CD4-positive, alpha-beta T cell (primary cell): ENCODE measurements at regions not wholly inside any gene's neighbourhood (a gene's known extent, or its start where the extent isn't known, plus 50 kb on each side); places are given as distances from the start of the nearest gene placed in this dataset.
"Not testable (repeated sequence)": the region's sequence is repeated elsewhere in the genome, so short reads cannot be mapped to it uniquely, and the experiment has no call there.

Source experiments
- ATAC-seq: fragments of 200-7000 bp; cut with Tn5 transposase; one replicate; pipeline ENCODE4 v1.10.0; 2022; ENCODE audit warnings: mild to moderate bottlenecking; ENCODE audit not compliant: poor library complexity
- CTCF ChIA-PET: fragments of 350-600 bp; sonication (Branson Sonifier 250); formaldehyde crosslinking; loops from one replicate; lab custom pipeline; 2021; ENCODE audit warnings: antibody characterized with exemption, inconsistent platforms; lab: Charles Lee
- POLR2A ChIA-PET: fragments of 350-600 bp; sonication (Branson Sonifier 250); formaldehyde crosslinking; loops from one replicate; lab custom pipeline; 2021; ENCODE audit warnings: antibody characterized with exemption, inconsistent platforms; lab: Charles Lee
- DNase-seq, 14 experiments: peaks; one replicate each; pipeline ENCODE4 v3.0.0-alpha.2; 2013 to 2020; ENCODE audit warnings: mixed read lengths in 2 of 14
- H3K27ac ChIP-seq, 2 donors: one replicate each; pipeline versions ENCODE4 v1.5.1 to v1.7.0; 2013; ENCODE audit warnings: low read length in 2 of 2, low read depth in 1 of 2, mild to moderate bottlenecking in 1 of 2
- H3K27me3 ChIP-seq, 2 experiments: 1 replicate in 1 of 2; 2 replicates in 1 of 2; pipeline versions ENCODE4 v1.6.1 to v1.7.0; 2013; ENCODE audit warnings: low read length in 2 of 2, control low read depth in 1 of 2, mild to moderate bottlenecking in 1 of 2, moderate library complexity in 1 of 2; ENCODE audit not compliant: insufficient read depth in 2 of 2, control insufficient read depth in 1 of 2
- H3K36me3 ChIP-seq: one replicate; pipeline ENCODE4 v1.6.1; 2013; ENCODE audit warnings: low read length, control low read depth; ENCODE audit not compliant: insufficient read depth
- H3K4me1 ChIP-seq: one replicate; pipeline ENCODE4 v1.6.1; 2013; ENCODE audit warnings: low read length, control low read depth; ENCODE audit not compliant: insufficient read depth
- H3K4me3 ChIP-seq: one replicate; pipeline ENCODE4 v1.5.1; 2013; ENCODE audit warnings: mild to moderate bottlenecking, low read length, moderate library complexity
- H3K9me3 ChIP-seq, 2 experiments: 1 replicate in 1 of 2; 2 replicates in 1 of 2; pipeline versions ENCODE4 v1.6.1 to v1.7.0; 2013; ENCODE audit warnings: low read length in 2 of 2, mild to moderate bottlenecking in 2 of 2, control low read depth in 1 of 2, moderate library complexity in 1 of 2; ENCODE audit not compliant: control insufficient read depth in 1 of 2, insufficient read depth in 1 of 2
- H3K27ac Mint-ChIP-seq: one replicate; pipeline ENCODE4 v1.8.0; 2020; ENCODE audit warnings: mixed read lengths
- H3K27me3 Mint-ChIP-seq: one replicate; pipeline ENCODE4 v1.8.0; 2021; ENCODE audit warnings: mixed read lengths
- H3K36me3 Mint-ChIP-seq: one replicate; pipeline ENCODE4 v1.8.0; 2021; ENCODE audit warnings: low read depth, mixed read lengths
- H3K4me1 Mint-ChIP-seq: one replicate; pipeline ENCODE4 v1.8.0; 2021; ENCODE audit warnings: low read depth, mixed read lengths
- H3K4me3 Mint-ChIP-seq: one replicate; pipeline ENCODE4 v1.8.0; 2020; ENCODE audit warnings: mild to moderate bottlenecking, mixed read lengths
- H3K9me3 Mint-ChIP-seq: one replicate; pipeline ENCODE4 v1.8.0; 2020; ENCODE audit warnings: mixed read lengths
- intact Hi-C, 2 experiments: fragments of 100-400 bp; cut with DNase I in 1 of 2; cut with micrococcal nuclease in 1 of 2; formaldehyde crosslinking; loops; one replicate each; pipeline versions ENCODE4 v1.15.1 to v1.9.0; 2023 to 2025; cut with DNase I, micrococcal nuclease

GRCh38 chr15:20016941-20017340 is 524.7 kb downstream of the GOLGA6L6 start:
- H3K9me3 ChIP-seq, H3K27ac Mint-ChIP-seq, H3K36me3 Mint-ChIP-seq: not testable (repeated sequence)

GRCh38 chr15:20012837-20013236 is 528.8 kb downstream of the GOLGA6L6 start:
- H3K27me3 Mint-ChIP-seq: not testable (repeated sequence)

More at GRCh38 chr15:20016941-20017340, 524.7 kb downstream of the GOLGA6L6 start:
- DNase-seq, H3K9me3 Mint-ChIP-seq, intact Hi-C loops, H3K27me3 Mint-ChIP-seq, CTCF ChIA-PET, H3K27me3 ChIP-seq, H3K27ac ChIP-seq, POLR2A ChIA-PET, ATAC-seq, H3K4me1 ChIP-seq, H3K4me3 ChIP-seq, H3K4me3 Mint-ChIP-seq, H3K36me3 ChIP-seq, H3K4me1 Mint-ChIP-seq: not testable (repeated sequence)

GRCh38 chr15:20010759-20011158 is 530.8 kb downstream of the GOLGA6L6 start:
- H3K36me3 ChIP-seq, ATAC-seq, H3K9me3 ChIP-seq, POLR2A ChIA-PET, H3K27ac Mint-ChIP-seq, H3K27me3 Mint-ChIP-seq, H3K4me1 Mint-ChIP-seq, H3K4me3 Mint-ChIP-seq, H3K4me1 ChIP-seq, H3K36me3 Mint-ChIP-seq, H3K4me3 ChIP-seq, CTCF ChIA-PET, H3K9me3 Mint-ChIP-seq, H3K27me3 ChIP-seq, DNase-seq, H3K27ac ChIP-seq, intact Hi-C loops: not testable (repeated sequence)

More at GRCh38 chr15:20012837-20013236, 528.8 kb downstream of the GOLGA6L6 start:
- CTCF ChIA-PET, H3K36me3 ChIP-seq, H3K4me3 ChIP-seq, intact Hi-C loops, H3K9me3 ChIP-seq, H3K27ac ChIP-seq, ATAC-seq, H3K4me1 Mint-ChIP-seq, DNase-seq, H3K9me3 Mint-ChIP-seq, H3K4me3 Mint-ChIP-seq, H3K27me3 ChIP-seq, POLR2A ChIA-PET, H3K27ac Mint-ChIP-seq, H3K36me3 Mint-ChIP-seq, H3K4me1 ChIP-seq: not testable (repeated sequence)

- H3K4me3 Mint-ChIP-seq, H3K4me3 ChIP-seq, H3K27ac Mint-ChIP-seq, H3K36me3 Mint-ChIP-seq, CTCF ChIA-PET, H3K9me3 Mint-ChIP-seq, H3K27ac ChIP-seq, intact Hi-C loops, H3K4me1 Mint-ChIP-seq, H3K27me3 Mint-ChIP-seq, H3K36me3 ChIP-seq, H3K27me3 ChIP-seq, H3K4me1 ChIP-seq, ATAC-seq, POLR2A ChIA-PET, H3K9me3 ChIP-seq, DNase-seq: not testable (repeated sequence)
Measured at GRCh38 chr15:20009619-20010018, 532.0 kb downstream of the GOLGA6L6 start.

- H3K9me3 ChIP-seq, intact Hi-C loops, H3K27ac ChIP-seq, H3K27me3 ChIP-seq, H3K4me1 ChIP-seq, POLR2A ChIA-PET, CTCF ChIA-PET, H3K4me3 ChIP-seq, DNase-seq, H3K27me3 Mint-ChIP-seq, H3K4me1 Mint-ChIP-seq, H3K27ac Mint-ChIP-seq, H3K9me3 Mint-ChIP-seq, H3K4me3 Mint-ChIP-seq, H3K36me3 ChIP-seq, H3K36me3 Mint-ChIP-seq, ATAC-seq: not testable (repeated sequence)
Measured at GRCh38 chr15:20007338-20007737, 534.3 kb downstream of the GOLGA6L6 start.

- H3K4me3 ChIP-seq, H3K36me3 Mint-ChIP-seq, POLR2A ChIA-PET, H3K9me3 Mint-ChIP-seq, H3K9me3 ChIP-seq, H3K27me3 Mint-ChIP-seq, H3K27ac Mint-ChIP-seq, DNase-seq, ATAC-seq, H3K36me3 ChIP-seq, H3K4me3 Mint-ChIP-seq, H3K4me1 ChIP-seq, H3K4me1 Mint-ChIP-seq, H3K27ac ChIP-seq, H3K27me3 ChIP-seq, intact Hi-C loops, CTCF ChIA-PET: not testable (repeated sequence)
Measured at GRCh38 chr15:20003471-20003870, 538.1 kb downstream of the GOLGA6L6 start.

- CTCF ChIA-PET, DNase-seq, H3K4me1 Mint-ChIP-seq, H3K4me1 ChIP-seq, H3K9me3 Mint-ChIP-seq, H3K27me3 Mint-ChIP-seq, H3K36me3 ChIP-seq, H3K9me3 ChIP-seq, H3K4me3 Mint-ChIP-seq, intact Hi-C loops, H3K4me3 ChIP-seq, POLR2A ChIA-PET, H3K27ac ChIP-seq, H3K27me3 ChIP-seq, H3K27ac Mint-ChIP-seq, ATAC-seq, H3K36me3 Mint-ChIP-seq: not testable (repeated sequence)
Measured at GRCh38 chr15:20002560-20002959, 539.0 kb downstream of the GOLGA6L6 start.
